Mucosa of descending colon (tissue), 3 donors: ENCODE measurements at regions not wholly inside any gene's neighbourhood (a gene's known extent, or its start where the extent isn't known, plus 50 kb on each side); places are given as distances from the start of the nearest gene placed in this dataset.
A peak's percentile ranks its signal among the peaks of the same experiment; 100 is the strongest.
"Not testable (repeated sequence)": the region's sequence is repeated elsewhere in the genome, so short reads cannot be mapped to it uniquely, and the experiment has no call there.

Experiments used
- ATAC-seq: fragments of 200-7000 bp; cut with Tn5 transposase; one replicate; pipeline ENCODE4 v1.9.1; 2020; ENCODE audit warnings: mild to moderate bottlenecking, moderate library complexity
- DNase-seq, 3 donors: peaks; one replicate each; pipeline ENCODE4 v3.0.0-alpha.2; 2020
- H3K36me3 ChIP-seq: fragments of 200-600 bp; one replicate; pipeline ENCODE4 v1.8.0; 2021; ENCODE audit warnings: low read depth, mild to moderate bottlenecking
- H3K4me1 ChIP-seq: fragments of 200-600 bp; one replicate; pipeline ENCODE4 v1.8.0; 2021; ENCODE audit warnings: low read depth, mild to moderate bottlenecking
- H3K4me3 ChIP-seq: fragments of 200-600 bp; one replicate; pipeline ENCODE4 v1.8.0; 2021; ENCODE audit warnings: mild to moderate bottlenecking
- H3K9me3 ChIP-seq: fragments of 200-600 bp; one replicate; pipeline ENCODE4 v1.8.0; 2021; ENCODE audit warnings: mild to moderate bottlenecking
- intact Hi-C, 2 donors: fragments of 100-400 bp; cut with DNase I in 1 of 2; cut with micrococcal nuclease in 1 of 2; formaldehyde crosslinking; loops; one replicate each; pipeline versions ENCODE4 v1.11.0 to v1.11.1; 2022; cut with DNase I, micrococcal nuclease
- TF ChIP-seq, protein P1 (sequence below): fragments of 200-600 bp; IDR thresholded peaks from one replicate; pipeline ENCODE4 v1.8.0; 2022; ENCODE audit warnings: antibody characterized with exemption, mild to moderate bottlenecking
- donor health status: DM: no; HTN: no; CAD: no; lungs with moderate emphysema.
- donor health status: DM: no; HTN: no; CAD: no.
- donor health status: DM: no; HTN: yes; CAD: no.

DNA sequence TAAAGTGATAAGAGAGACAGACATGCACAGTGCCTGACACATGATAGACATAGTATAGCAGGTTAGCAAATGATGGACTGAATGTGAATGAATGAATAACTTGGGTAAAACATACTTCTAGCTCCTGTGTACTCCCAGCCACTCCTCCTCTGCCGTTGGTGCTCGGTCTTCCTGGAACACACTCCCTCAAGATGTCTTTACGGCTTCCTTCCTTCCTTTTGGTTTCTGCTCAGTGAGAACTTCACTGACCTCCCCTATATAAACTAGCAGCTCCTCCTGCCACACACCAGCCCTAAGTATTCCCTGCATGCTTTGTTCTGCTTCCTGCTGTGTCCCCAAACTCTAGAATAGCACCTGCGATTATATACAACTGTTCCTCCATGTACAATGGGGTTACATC lies 50.2 kb downstream of the RAD54L2 start:
- intact Hi-C loops, result no loop called here
- no peaks in the 10 kb centered on the region for H3K4me1 ChIP-seq
- H3K4me3 ChIP-seq, result no peak overlapping the region
- H3K9me3 ChIP-seq, result no peaks in the 10 kb centered on the region
- no peaks in the 10 kb centered on the region for H3K36me3 ChIP-seq
- DNase-seq (no peak), ATAC-seq (peak; percentile 60)
- TF ChIP-seq, protein P1, sequence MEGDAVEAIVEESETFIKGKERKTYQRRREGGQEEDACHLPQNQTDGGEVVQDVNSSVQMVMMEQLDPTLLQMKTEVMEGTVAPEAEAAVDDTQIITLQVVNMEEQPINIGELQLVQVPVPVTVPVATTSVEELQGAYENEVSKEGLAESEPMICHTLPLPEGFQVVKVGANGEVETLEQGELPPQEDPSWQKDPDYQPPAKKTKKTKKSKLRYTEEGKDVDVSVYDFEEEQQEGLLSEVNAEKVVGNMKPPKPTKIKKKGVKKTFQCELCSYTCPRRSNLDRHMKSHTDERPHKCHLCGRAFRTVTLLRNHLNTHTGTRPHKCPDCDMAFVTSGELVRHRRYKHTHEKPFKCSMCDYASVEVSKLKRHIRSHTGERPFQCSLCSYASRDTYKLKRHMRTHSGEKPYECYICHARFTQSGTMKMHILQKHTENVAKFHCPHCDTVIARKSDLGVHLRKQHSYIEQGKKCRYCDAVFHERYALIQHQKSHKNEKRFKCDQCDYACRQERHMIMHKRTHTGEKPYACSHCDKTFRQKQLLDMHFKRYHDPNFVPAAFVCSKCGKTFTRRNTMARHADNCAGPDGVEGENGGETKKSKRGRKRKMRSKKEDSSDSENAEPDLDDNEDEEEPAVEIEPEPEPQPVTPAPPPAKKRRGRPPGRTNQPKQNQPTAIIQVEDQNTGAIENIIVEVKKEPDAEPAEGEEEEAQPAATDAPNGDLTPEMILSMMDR, result no peak

DNA sequence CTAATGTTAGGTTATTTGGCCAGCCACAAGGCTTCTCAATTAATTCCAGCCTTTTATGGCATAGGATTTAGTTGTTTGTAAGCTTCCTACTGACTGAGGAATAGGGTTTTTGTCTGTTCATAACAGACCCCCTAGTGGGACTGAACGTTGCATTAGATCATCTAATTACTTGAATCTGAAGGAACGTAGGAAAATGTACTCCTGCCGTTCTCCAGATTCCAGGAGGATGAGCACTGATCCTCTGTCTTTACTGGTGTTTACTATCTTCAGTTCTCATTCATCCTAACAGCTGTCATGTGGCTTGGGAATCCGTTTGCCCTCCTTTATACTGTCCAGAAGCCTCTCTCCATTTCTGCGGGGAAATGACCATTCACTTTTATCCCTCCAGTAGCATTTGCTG lies 52.7 kb downstream of the RAD54L2 start:
- ATAC-seq (no peak), DNase-seq (no peak)
- Histone ChIP-seq H3K4me1 (no peaks in the 10 kb centered on the region), H3K9me3 (no peaks in the 10 kb centered on the region), H3K36me3 (no peaks in the 10 kb centered on the region), H3K4me3 (no peak overlapping the region)
- intact Hi-C loops, result no loop called here
- TF ChIP-seq, protein P1, result no peak

GRCh38 chr3:51593697-51594096 lies 55.2 kb downstream of the RAD54L2 start:
- no peaks in the 10 kb centered on the region for H3K4me1 ChIP-seq
- H3K9me3 ChIP-seq, result no peaks in the 10 kb centered on the region
- no peaks in the 10 kb centered on the region for H3K36me3 ChIP-seq
- H3K4me3 ChIP-seq, result no peak overlapping the region
- ATAC-seq (no peak), DNase-seq (no peak)
- intact Hi-C loops, result no loop called here
- TF ChIP-seq, protein P1, result no peak

DNA sequence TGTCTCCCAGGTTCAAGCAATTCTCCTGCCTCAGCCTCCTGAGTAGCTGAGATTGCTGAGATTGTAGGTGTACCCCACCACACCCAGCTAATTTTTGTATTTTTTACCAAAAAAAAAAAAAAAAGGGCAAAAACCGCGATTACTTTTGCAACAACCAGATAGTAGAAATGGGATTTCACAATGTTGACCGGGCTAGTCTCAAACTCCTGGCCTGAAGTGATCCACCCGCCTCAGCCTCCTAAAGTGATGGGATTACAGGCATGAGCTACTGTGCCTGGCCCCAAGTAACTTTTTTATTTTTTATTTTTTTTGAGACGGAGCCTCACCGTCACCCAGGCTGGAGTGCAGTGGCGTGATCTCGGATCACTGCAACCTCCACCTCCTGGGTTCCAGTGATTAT lies 61.1 kb downstream of the RAD54L2 start:
- DNase-seq, intact Hi-C loops, H3K9me3 ChIP-seq, ATAC-seq, H3K36me3 ChIP-seq, H3K4me1 ChIP-seq, H3K4me3 ChIP-seq: not testable (repeated sequence)

- Histone ChIP-seq H3K4me3 (no peak overlapping the region), H3K4me1 (no peaks in the 10 kb centered on the region), H3K9me3 (no peaks in the 10 kb centered on the region), H3K36me3 (no peaks in the 10 kb centered on the region)
- intact Hi-C loops, result no loop called here
- ATAC-seq (no peak), DNase-seq (no peak)
- TF ChIP-seq, protein P1, result no peak
These were observed 65.7 kb downstream of the RAD54L2 start for GRCh38 chr3:51604212-51604611.

GRCh38 chr3:51605938-51606337 lies 65.1 kb upstream of the TEX264 start:
- ATAC-seq (no peak), DNase-seq (no peak)
- intact Hi-C loops, result no loop called here
- Histone ChIP-seq H3K9me3 (no peaks in the 10 kb centered on the region), H3K4me3 (no peak overlapping the region), H3K36me3 (no peaks in the 10 kb centered on the region), H3K4me1 (no peaks in the 10 kb centered on the region)
- TF ChIP-seq, protein P1, result no peak

DNA sequence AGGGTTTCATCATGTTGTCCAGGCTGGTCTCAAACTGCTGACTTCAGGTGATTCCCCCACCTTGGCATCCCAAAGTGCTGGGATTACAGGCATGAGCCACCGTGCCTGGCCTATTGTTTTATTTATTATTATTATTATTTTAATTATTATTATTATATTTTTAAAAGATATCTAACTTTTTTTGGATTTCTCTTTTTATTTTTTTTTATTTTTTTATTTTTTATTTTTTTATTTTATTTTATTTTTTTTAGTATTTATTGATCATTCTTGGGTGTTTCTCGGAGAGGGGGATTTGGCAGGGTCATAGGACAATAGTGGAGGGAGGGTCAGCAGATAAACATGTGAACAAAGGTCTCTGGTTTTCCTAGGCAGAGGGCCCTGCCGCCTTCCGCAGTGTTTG lies 64.2 kb upstream of the TEX264 start:
- H3K4me3 ChIP-seq, H3K9me3 ChIP-seq, H3K4me1 ChIP-seq, intact Hi-C loops, ATAC-seq, H3K36me3 ChIP-seq, DNase-seq: not testable (repeated sequence)

GRCh38 chr3:51607591-51608325 lies 63.3 kb upstream of the TEX264 start:
- H3K9me3 ChIP-seq, result not testable (repeated sequence)

More at GRCh38 chr3:51607591-51608325, 63.3 kb upstream of the TEX264 start:
- H3K4me1 ChIP-seq, H3K36me3 ChIP-seq, H3K4me3 ChIP-seq, intact Hi-C loops, DNase-seq, ATAC-seq: not testable (repeated sequence)
